ENCODE measurements at regions not wholly inside any gene's neighbourhood (a gene's known extent, or its start where the extent isn't known, plus 50 kb on each side); places are given as distances from the start of the nearest gene placed in this dataset.

DNA sequence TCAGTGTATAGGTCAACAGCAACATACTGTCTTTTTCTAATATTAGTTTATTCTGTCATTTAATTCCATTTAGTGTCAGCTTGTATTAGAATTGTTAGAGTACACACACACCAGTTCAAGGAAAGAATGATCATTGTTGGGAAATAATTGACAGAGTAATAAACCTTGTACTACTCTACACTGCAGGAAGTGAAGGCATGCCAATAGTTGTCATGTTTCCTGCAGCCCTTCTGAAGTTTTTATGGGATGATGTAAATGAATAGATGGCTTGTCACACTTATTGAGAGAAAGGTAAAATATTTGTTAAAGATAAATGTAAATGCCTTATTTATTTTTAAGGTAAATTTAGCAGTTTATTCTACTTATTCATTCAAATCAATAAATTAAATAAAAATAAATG lies 306.9 kb upstream of the KLHL1 start:
- no peak for TF ChIP-seq GATA3 (IDR thresholded peaks at IDR 0.05; ENCODE audit: low read depth, low read length)
- TF ChIP-seq GATA2 (IDR thresholded peaks at IDR 0.05; ENCODE audit: low read depth, low read length) = no peak
